D721Med (cell line): ENCODE measurements at regions not wholly inside any gene's neighbourhood (a gene's known extent, or its start where the extent isn't known, plus 50 kb on each side); places are given as distances from the start of the nearest gene placed in this dataset.

Source experiments
- DNase-seq: peaks from one replicate; pipeline ENCODE4 v3.0.0; 2011; ENCODE audit warnings: low spot score; ENCODE audit not compliant: insufficient read length
- FAIRE-seq: peaks from 2 replicates; lab custom pipeline; 2011; peaks lifted over from hg19 to GRCh38; lab: Jason Lieb, UNC
- CTCF ChIP-seq: IDR thresholded peaks from 2 replicates; pipeline ENCODE4 v1.5.1; 2012; ENCODE audit warnings: mild to moderate bottlenecking, control low read depth; ENCODE audit not compliant: insufficient read depth; ENCODE audit errors: missing control alignments

GRCh38 chr5:168156170-168156569 is 135.3 kb upstream of the WWC1 start:
- no peak for FAIRE-seq
- no peak for TF ChIP-seq CTCF
- DNase-seq, result no peak

DNA sequence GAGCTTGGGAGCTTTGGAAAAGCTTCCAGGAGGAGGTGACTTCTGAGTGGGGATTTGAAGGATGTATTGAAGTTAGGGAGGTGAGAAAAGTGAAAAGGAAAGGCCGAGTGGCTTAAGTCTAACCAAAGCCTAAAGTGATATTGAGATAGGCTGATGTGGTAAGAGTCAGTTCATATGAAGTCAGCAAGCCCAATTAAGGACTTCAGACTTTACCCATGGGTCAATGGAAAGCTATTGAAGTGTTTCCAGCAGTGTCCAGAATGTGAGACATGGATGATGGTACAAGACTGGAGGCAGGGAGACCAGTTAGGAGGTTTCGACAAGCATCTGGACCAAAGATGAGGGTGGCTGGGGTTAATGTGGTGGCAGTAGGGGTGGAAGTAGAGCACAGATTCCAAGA is 134.3 kb upstream of the WWC1 start:
- no peak for TF ChIP-seq CTCF
- no peak for FAIRE-seq
- DNase-seq, result no peak

DNA sequence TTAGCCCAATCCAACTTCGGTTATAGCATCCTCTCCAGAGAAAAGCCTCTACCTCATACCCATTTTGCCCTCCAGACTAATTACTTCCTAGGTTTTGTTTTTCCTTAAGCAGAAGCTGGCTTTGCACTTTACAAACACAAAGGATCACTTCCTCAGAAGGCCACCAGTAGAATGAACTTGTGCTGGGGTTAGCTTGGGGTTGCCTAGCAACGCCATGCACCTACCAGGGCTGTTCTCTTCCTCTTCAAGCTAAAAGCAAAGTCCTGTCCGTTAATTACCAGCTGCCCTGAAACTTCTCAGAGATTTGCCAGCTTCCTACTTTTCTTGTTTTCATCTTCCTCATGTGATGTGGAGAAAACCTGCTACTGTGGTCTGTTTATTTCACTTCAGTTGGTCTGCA is 132.0 kb upstream of the WWC1 start:
- FAIRE-seq (no peak), DNase-seq (no peak)
- no peak for TF ChIP-seq CTCF

DNA sequence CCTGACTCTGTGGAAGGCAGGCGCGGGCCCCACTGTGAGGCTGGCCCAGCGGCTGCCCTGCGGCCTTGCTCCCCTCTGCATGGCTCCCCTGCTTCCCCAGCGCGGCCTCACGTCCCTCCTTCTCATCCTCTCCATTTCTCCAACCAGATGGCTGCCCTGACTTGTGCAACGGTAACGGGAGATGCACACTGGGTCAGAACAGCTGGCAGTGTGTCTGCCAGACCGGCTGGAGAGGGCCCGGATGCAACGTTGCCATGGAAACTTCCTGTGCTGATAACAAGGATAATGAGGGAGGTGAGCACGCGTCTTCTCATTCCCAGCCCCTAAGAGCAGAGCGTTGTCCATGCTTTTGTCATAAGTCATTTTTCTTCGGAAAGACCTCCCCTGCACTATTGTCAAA is 129.0 kb upstream of the WWC1 start:
- no peak for TF ChIP-seq CTCF
- DNase-seq, result no peak
- FAIRE-seq, result no peak

GRCh38 chr5:168163966-168164365 is 127.5 kb upstream of the WWC1 start:
- no peak for DNase-seq
- TF ChIP-seq CTCF, result no peak
- FAIRE-seq, result no peak

- DNase-seq, result no peak
- TF ChIP-seq CTCF, result no peak
- no peak for FAIRE-seq
These were observed 126.1 kb upstream of the WWC1 start for GRCh38 chr5:168165221-168165914.

DNA sequence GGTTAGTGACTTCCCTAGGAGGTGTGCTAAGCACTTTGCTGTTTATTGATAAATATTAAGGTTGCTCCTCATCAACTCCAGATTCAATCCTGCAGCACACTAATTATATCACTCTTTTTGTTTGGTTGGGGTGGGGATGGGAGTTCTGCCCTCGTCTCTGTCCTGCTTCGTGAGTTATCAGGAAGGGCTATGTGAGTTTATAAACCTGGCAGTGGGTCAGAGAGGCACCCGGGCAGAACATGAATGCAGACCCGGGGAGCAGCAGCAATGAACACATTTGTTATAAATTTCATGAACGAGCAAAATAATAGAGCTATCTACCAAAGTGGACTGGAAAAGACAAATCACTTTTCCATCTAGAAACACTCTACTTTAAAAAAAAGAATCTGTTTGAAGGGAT is 125.5 kb upstream of the WWC1 start:
- no peak for DNase-seq
- TF ChIP-seq CTCF, result no peak
- no peak for FAIRE-seq
